ENCODE measurements at regions not wholly inside any gene's neighbourhood (a gene's known extent, or its start where the extent isn't known, plus 50 kb on each side); places are given as distances from the start of the nearest gene placed in this dataset.

DNA sequence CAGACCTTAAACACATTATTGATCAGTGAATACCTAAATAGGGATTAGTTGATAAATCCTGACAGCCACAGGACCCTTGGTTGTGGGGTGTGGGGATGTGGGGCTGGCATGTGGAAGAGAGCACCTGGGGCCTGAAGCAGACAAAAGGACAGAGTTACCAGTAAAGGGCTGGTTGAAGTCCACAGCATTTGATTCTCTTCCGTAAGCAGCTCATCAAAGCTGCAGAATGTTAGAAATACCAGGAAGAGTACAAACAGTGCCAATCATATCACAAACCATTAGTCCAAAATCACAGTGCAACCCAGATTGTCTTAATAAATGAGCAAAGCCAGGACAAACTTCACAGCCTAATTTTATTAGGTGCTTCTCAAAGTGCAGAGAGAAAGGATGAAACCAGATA is 92.5 kb upstream of the KL start:
- no peak for TF ChIP-seq EZH2phosphoT487 (IDR thresholded peaks at IDR 0.05; ENCODE audit: low read depth)
- TF ChIP-seq, protein P1, sequence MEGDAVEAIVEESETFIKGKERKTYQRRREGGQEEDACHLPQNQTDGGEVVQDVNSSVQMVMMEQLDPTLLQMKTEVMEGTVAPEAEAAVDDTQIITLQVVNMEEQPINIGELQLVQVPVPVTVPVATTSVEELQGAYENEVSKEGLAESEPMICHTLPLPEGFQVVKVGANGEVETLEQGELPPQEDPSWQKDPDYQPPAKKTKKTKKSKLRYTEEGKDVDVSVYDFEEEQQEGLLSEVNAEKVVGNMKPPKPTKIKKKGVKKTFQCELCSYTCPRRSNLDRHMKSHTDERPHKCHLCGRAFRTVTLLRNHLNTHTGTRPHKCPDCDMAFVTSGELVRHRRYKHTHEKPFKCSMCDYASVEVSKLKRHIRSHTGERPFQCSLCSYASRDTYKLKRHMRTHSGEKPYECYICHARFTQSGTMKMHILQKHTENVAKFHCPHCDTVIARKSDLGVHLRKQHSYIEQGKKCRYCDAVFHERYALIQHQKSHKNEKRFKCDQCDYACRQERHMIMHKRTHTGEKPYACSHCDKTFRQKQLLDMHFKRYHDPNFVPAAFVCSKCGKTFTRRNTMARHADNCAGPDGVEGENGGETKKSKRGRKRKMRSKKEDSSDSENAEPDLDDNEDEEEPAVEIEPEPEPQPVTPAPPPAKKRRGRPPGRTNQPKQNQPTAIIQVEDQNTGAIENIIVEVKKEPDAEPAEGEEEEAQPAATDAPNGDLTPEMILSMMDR (IDR thresholded peaks at IDR 0.05; ENCODE audit: low read depth, low read length) = no peak
